ENCODE measurements at regions not wholly inside any gene's neighbourhood (a gene's known extent, or its start where the extent isn't known, plus 50 kb on each side); places are given as distances from the start of the nearest gene placed in this dataset.

- no peak for DNase-seq (ENCODE audit: low spot score)
- intact Hi-C loops (cut with DNase I) = no loop called here
Observed at GRCh38 chr15:47339800-47340570, 377.3 kb upstream of the SEMA6D start.

- DNase-seq (ENCODE audit: low spot score) = no peak
- intact Hi-C loops (cut with DNase I) = no loop called here
Observed at GRCh38 chr15:47340571-47340920, 376.8 kb upstream of the SEMA6D start.

- intact Hi-C loops (cut with DNase I) = no loop called here
Observed at GRCh38 chr15:47349179-47349578, 368.1 kb upstream of the SEMA6D start.

GRCh38 chr15:47351501-47351900, 365.8 kb upstream of the SEMA6D start:
- no peak for DNase-seq (ENCODE audit: low spot score)
- intact Hi-C loops (cut with DNase I) = no loop called here

More at GRCh38 chr15:47349179-47349578, 368.1 kb upstream of the SEMA6D start:
- no peak for DNase-seq (ENCODE audit: low spot score)

- intact Hi-C loops (cut with DNase I) = no loop called here
Observed at GRCh38 chr15:47352217-47352616, 365.1 kb upstream of the SEMA6D start.

GRCh38 chr15:47355759-47356158, 361.5 kb upstream of the SEMA6D start:
- intact Hi-C loops (cut with DNase I) = no loop called here
- no peak for DNase-seq (ENCODE audit: low spot score)

More at GRCh38 chr15:47352217-47352616, 365.1 kb upstream of the SEMA6D start:
- no peak for DNase-seq (ENCODE audit: low spot score)

GRCh38 chr15:47356297-47356696, 361.0 kb upstream of the SEMA6D start:
- DNase-seq (ENCODE audit: low spot score) = no peak
- intact Hi-C loops (cut with DNase I) = no loop called here

GRCh38 chr15:47358876-47359275, 358.4 kb upstream of the SEMA6D start:
- DNase-seq (ENCODE audit: low spot score) = no peak
- intact Hi-C loops (cut with DNase I) = no loop called here

- intact Hi-C loops (cut with DNase I) = no loop called here
- no peak for DNase-seq (ENCODE audit: low spot score)
Observed at GRCh38 chr15:47360305-47360704, 357.0 kb upstream of the SEMA6D start.

- intact Hi-C loops (cut with DNase I) = no loop called here
- no peak for DNase-seq (ENCODE audit: low spot score)
Observed at GRCh38 chr15:47362118-47362905, 355.0 kb upstream of the SEMA6D start.

- DNase-seq (ENCODE audit: low spot score) = no peak
- intact Hi-C loops (cut with DNase I) = no loop called here
Observed at GRCh38 chr15:47363653-47364052, 353.7 kb upstream of the SEMA6D start.

- intact Hi-C loops (cut with DNase I) = no loop called here
- no peak for DNase-seq (ENCODE audit: low spot score)
Observed at GRCh38 chr15:47364230-47365141, 352.8 kb upstream of the SEMA6D start.

GRCh38 chr15:47366884-47367283, 350.4 kb upstream of the SEMA6D start:
- DNase-seq (ENCODE audit: low spot score) = no peak
- intact Hi-C loops (cut with DNase I) = no loop called here

GRCh38 chr15:47367726-47368390, 349.4 kb upstream of the SEMA6D start:
- intact Hi-C loops (cut with DNase I) = no loop called here
- DNase-seq (ENCODE audit: low spot score) = no peak

GRCh38 chr15:47371939-47372338, 345.4 kb upstream of the SEMA6D start:
- intact Hi-C loops (cut with DNase I) = no loop called here

GRCh38 chr15:47374222-47374621, 343.1 kb upstream of the SEMA6D start:
- intact Hi-C loops (cut with DNase I) = no loop called here
- DNase-seq (ENCODE audit: low spot score) = no peak

More at GRCh38 chr15:47371939-47372338, 345.4 kb upstream of the SEMA6D start:
- DNase-seq (ENCODE audit: low spot score) = no peak

- no peak for DNase-seq (ENCODE audit: low spot score)
- intact Hi-C loops (cut with DNase I) = no loop called here
Observed at GRCh38 chr15:47376190-47376589, 341.1 kb upstream of the SEMA6D start.

- no peak for DNase-seq (ENCODE audit: low spot score)
- intact Hi-C loops (cut with DNase I) = no loop called here
Observed at GRCh38 chr15:47377465-47377864, 339.8 kb upstream of the SEMA6D start.

GRCh38 chr15:47378527-47378926, 338.8 kb upstream of the SEMA6D start:
- intact Hi-C loops (cut with DNase I) = no loop called here
- DNase-seq (ENCODE audit: low spot score) = no peak
